HG02642 (cell line): ENCODE measurements at regions not wholly inside any gene's neighbourhood (a gene's known extent, or its start where the extent isn't known, plus 50 kb on each side); places are given as distances from the start of the nearest gene placed in this dataset.

Experiments
- ATAC-seq: cut with Tn5 transposase; IDR thresholded peaks from one replicate; pipeline ENCODE4 v1.9.1; 2021; ENCODE audit warnings: mild to moderate bottlenecking; ENCODE audit not compliant: unreplicated experiment, poor library complexity

- ATAC-seq, result no peak
Observed at GRCh38 chr11:30153008-30153407, 77.8 kb upstream of the FSHB start.

GRCh38 chr11:30155428-30155827, 75.4 kb upstream of the FSHB start:
- no peak for ATAC-seq

- ATAC-seq, result no peak
Observed at GRCh38 chr11:30159546-30159945, 71.3 kb upstream of the FSHB start.

- no peak for ATAC-seq
Observed at GRCh38 chr11:30165652-30166051, 65.2 kb upstream of the FSHB start.

GRCh38 chr11:30171661-30172060, 59.2 kb upstream of the FSHB start:
- ATAC-seq, result no peak

GRCh38 chr11:30172158-30172557, 58.7 kb upstream of the FSHB start:
- ATAC-seq, result no peak

GRCh38 chr11:30172883-30173311, 57.9 kb upstream of the FSHB start:
- no peak for ATAC-seq

- no peak for ATAC-seq
Observed at GRCh38 chr11:30174265-30175020, 56.4 kb upstream of the FSHB start.
